Upper lobe of left lung (tissue), 4 donors: ENCODE measurements at regions not wholly inside any gene's neighbourhood (a gene's known extent, or its start where the extent isn't known, plus 50 kb on each side); places are given as distances from the start of the nearest gene placed in this dataset.
"Not testable (repeated sequence)": the region's sequence is repeated elsewhere in the genome, so short reads cannot be mapped to it uniquely, and the experiment has no call there.

ENCODE experiments used
- CTCF ChIP-seq, 6 experiments: fragments of 450-650 bp in 4 of 6; fragments of 200-600 bp in 2 of 6; sonication (generic) in 2 of 6; IDR thresholded peaks; one replicate each; pipeline ENCODE4 v1.5.1; 2016 to 2019; ENCODE audit warnings: antibody characterized with exemption in 6 of 6
- POLR2A ChIP-seq, 4 donors: fragments of 450-650 bp; IDR thresholded peaks; one replicate each; pipeline ENCODE4 v1.5.1; 2016 to 2017; ENCODE audit warnings: antibody characterized with exemption in 4 of 4, mild to moderate bottlenecking in 2 of 4

GRCh38 chr4:37549866-37550265, 136.3 kb downstream of the RELL1 start:
- not testable (repeated sequence) for TF ChIP-seq POLR2A, CTCF (IDR thresholded peaks at IDR 0.05)
